Vagina (tissue), 2 donors: ENCODE measurements at regions not wholly inside any gene's neighbourhood (a gene's known extent, or its start where the extent isn't known, plus 50 kb on each side); places are given as distances from the start of the nearest gene placed in this dataset.

Experiments
- DNase-seq, 2 donors: peaks; one replicate each; pipeline ENCODE4 v3.0.0-alpha.2; 2017; ENCODE audit errors: extremely low spot score in 2 of 2
- H3K27ac ChIP-seq: fragments of 200-600 bp; sonication (generic); one replicate; pipeline ENCODE4 v1.5.1; 2019
- H3K27me3 ChIP-seq: fragments of 200-600 bp; sonication (generic); one replicate; pipeline ENCODE4 v1.5.1; 2019
- H3K36me3 ChIP-seq, 2 donors: fragments of 200-600 bp; sonication (generic); one replicate each; pipeline ENCODE4 v1.5.1; 2017 to 2019
- H3K4me1 ChIP-seq: fragments of 200-600 bp; sonication (generic); one replicate; pipeline ENCODE4 v1.5.1; 2019
- H3K4me3 ChIP-seq, 2 donors: fragments of 200-600 bp; sonication (generic); 1 replicate in 1 of 2; 2 replicates in 1 of 2; pipeline ENCODE4 v1.5.1; 2016 to 2019
- H3K9me3 ChIP-seq: fragments of 200-600 bp; sonication (generic); one replicate; pipeline ENCODE4 v1.5.1; 2019
- CTCF ChIP-seq, 3 experiments: fragments of 450-650 bp in 2 of 3; fragments of 200-600 bp in 1 of 3; sonication (generic) in 1 of 3; IDR thresholded peaks; one replicate each; pipeline ENCODE4 v1.5.1; 2017 to 2019; ENCODE audit warnings: antibody characterized with exemption in 3 of 3, mild to moderate bottlenecking in 2 of 3, moderate library complexity in 2 of 3
- POLR2A ChIP-seq, 2 donors: fragments of 450-650 bp; IDR thresholded peaks; one replicate each; pipeline ENCODE4 v1.6.1; 2017; ENCODE audit warnings: antibody characterized with exemption in 2 of 2, mild to moderate bottlenecking in 2 of 2, moderate library complexity in 2 of 2
- POLR2AphosphoS5 ChIP-seq, 2 donors: sonication (generic); formaldehyde crosslinking; IDR thresholded peaks; one replicate each; pipeline ENCODE4 v1.9.0; 2017; ENCODE audit warnings: antibody characterized with exemption in 2 of 2, mild to moderate bottlenecking in 2 of 2, low read depth in 1 of 2; ENCODE audit not compliant: insufficient read depth in 1 of 2
- intact Hi-C: fragments of 100-400 bp; cut with DNase I; formaldehyde crosslinking; loops from one replicate; pipeline ENCODE4 v1.15.1; 2023

- DNase-seq = no peak
- intact Hi-C loops = no loop called here
- no peaks in the 10 kb centered on the region for H3K9me3 ChIP-seq
- no peak overlapping the region for H3K4me3 ChIP-seq
- peaks cover 0 to 17% of the 10 kb centered on the region in 2 donors for H3K36me3 ChIP-seq
- H3K4me1 ChIP-seq = peaks cover 18% of the 10 kb centered on the region
- no peak for TF ChIP-seq CTCF (IDR thresholded peaks at IDR 0.05)
- no peak for TF ChIP-seq POLR2AphosphoS5 (IDR thresholded peaks at IDR 0.05; ENCODE audit: insufficient read depth in 1 of 2, low read depth in 1 of 2)
- no peak for TF ChIP-seq POLR2A (IDR thresholded peaks at IDR 0.05)
- H3K27ac ChIP-seq = no peak overlapping the region
- H3K27me3 ChIP-seq = no peaks in the 10 kb centered on the region
These were observed 228.0 kb upstream of the RGS6 start for GRCh38 chr14:71704210-71704609.

- intact Hi-C loops = no loop called here
- TF ChIP-seq POLR2A (IDR thresholded peaks at IDR 0.05) (no peak), CTCF (IDR thresholded peaks at IDR 0.05) (no peak), POLR2AphosphoS5 (IDR thresholded peaks at IDR 0.05; ENCODE audit: insufficient read depth in 1 of 2, low read depth in 1 of 2) (no peak)
- peaks cover 0 to 23% of the 10 kb centered on the region in 2 donors for H3K36me3 ChIP-seq
These were observed 226.8 kb upstream of the RGS6 start for GRCh38 chr14:71705460-71705859.

GRCh38 chr14:71709076-71709475 is 223.2 kb upstream of the RGS6 start:
- H3K4me1 ChIP-seq = peaks cover under 1% of the 10 kb centered on the region
- H3K9me3 ChIP-seq = no peaks in the 10 kb centered on the region
- no peak for DNase-seq
- TF ChIP-seq CTCF (IDR thresholded peaks at IDR 0.05) (no peak), POLR2AphosphoS5 (IDR thresholded peaks at IDR 0.05; ENCODE audit: insufficient read depth in 1 of 2, low read depth in 1 of 2) (no peak), POLR2A (IDR thresholded peaks at IDR 0.05) (no peak)
- no peak overlapping the region for H3K4me3 ChIP-seq
- peaks cover 0 to 23% of the 10 kb centered on the region in 2 donors for H3K36me3 ChIP-seq
- intact Hi-C loops = no loop called here
- H3K27me3 ChIP-seq = no peaks in the 10 kb centered on the region
- H3K27ac ChIP-seq = no peak overlapping the region

More at GRCh38 chr14:71705460-71705859, 226.8 kb upstream of the RGS6 start:
- H3K27me3 ChIP-seq = no peaks in the 10 kb centered on the region
- H3K9me3 ChIP-seq = no peaks in the 10 kb centered on the region
- H3K4me3 ChIP-seq = no peak overlapping the region
- no peak for DNase-seq
- no peak overlapping the region for H3K27ac ChIP-seq
- H3K4me1 ChIP-seq = peaks cover 10% of the 10 kb centered on the region

- no peaks in the 10 kb centered on the region for H3K9me3 ChIP-seq
- DNase-seq = no peak
- H3K4me1 ChIP-seq = no peaks in the 10 kb centered on the region
- no peaks in the 10 kb centered on the region for H3K27me3 ChIP-seq
- intact Hi-C loops = no loop called here
- no peak overlapping the region for H3K4me3 ChIP-seq
- TF ChIP-seq POLR2AphosphoS5 (IDR thresholded peaks at IDR 0.05; ENCODE audit: insufficient read depth in 1 of 2, low read depth in 1 of 2) (no peak), CTCF (IDR thresholded peaks at IDR 0.05) (no peak), POLR2A (IDR thresholded peaks at IDR 0.05) (no peak)
- peaks cover 0 to 17% of the 10 kb centered on the region in 2 donors for H3K36me3 ChIP-seq
- no peak overlapping the region for H3K27ac ChIP-seq
These were observed 222.2 kb upstream of the RGS6 start for GRCh38 chr14:71709987-71710386.

- H3K4me3 ChIP-seq = no peak overlapping the region
- peaks cover 0 to 10% of the 10 kb centered on the region in 2 donors for H3K36me3 ChIP-seq
- intact Hi-C loops = no loop called here
- no peak overlapping the region for H3K27ac ChIP-seq
- H3K9me3 ChIP-seq = no peaks in the 10 kb centered on the region
- TF ChIP-seq POLR2AphosphoS5 (IDR thresholded peaks at IDR 0.05; ENCODE audit: insufficient read depth in 1 of 2, low read depth in 1 of 2) (no peak), POLR2A (IDR thresholded peaks at IDR 0.05) (no peak), CTCF (IDR thresholded peaks at IDR 0.05) (no peak)
- H3K27me3 ChIP-seq = no peaks in the 10 kb centered on the region
- no peaks in the 10 kb centered on the region for H3K4me1 ChIP-seq
- DNase-seq = no peak
These were observed 221.1 kb upstream of the RGS6 start for GRCh38 chr14:71711125-71711524.
